ENCODE measurements at regions not wholly inside any gene's neighbourhood (a gene's known extent, or its start where the extent isn't known, plus 50 kb on each side); places are given as distances from the start of the nearest gene placed in this dataset.

GRCh38 chr2:128687565-128687964, 368.9 kb upstream of the HS6ST1 start:
- TF ChIP-seq CTCF (conservative IDR thresholded peaks at IDR 0.05; ENCODE audit: low read depth, low read length) (no peak), EZH2phosphoT487 (IDR thresholded peaks at IDR 0.05; ENCODE audit: borderline replicate concordance, low read length) (no peak), EZH2 (IDR thresholded peaks at IDR 0.05; ENCODE audit: low read length, unreplicated experiment) (no peak)
